PC-3 (cell line): ENCODE measurements at regions not wholly inside any gene's neighbourhood (a gene's known extent, or its start where the extent isn't known, plus 50 kb on each side); places are given as distances from the start of the nearest gene placed in this dataset.

Experiments
- CTCF ChIP-seq: fragments of 300-600 bp; sonication (generic); conservative IDR thresholded peaks from 2 replicates; pipeline ENCODE4 v1.5.1; 2017; ENCODE audit warnings: antibody characterized with exemption, low read depth, mild to moderate bottlenecking, low read length
- EZH2 ChIP-seq: fragments of 300-600 bp; sonication (generic); IDR thresholded peaks from one replicate; pipeline ENCODE4 v1.6.1; 2017; ENCODE audit warnings: antibody characterized with exemption, mild to moderate bottlenecking, low read length; ENCODE audit not compliant: unreplicated experiment

GRCh38 chrX:42680666-42681065 lies 97.3 kb downstream of the PPP1R2C start:
- TF ChIP-seq CTCF (no peak), EZH2 (no peak)
